Esophagus muscularis mucosa (tissue), 3 donors: ENCODE measurements at regions not wholly inside any gene's neighbourhood (a gene's known extent, or its start where the extent isn't known, plus 50 kb on each side); places are given as distances from the start of the nearest gene placed in this dataset.

Experiments
- CTCF ChIP-seq, 3 experiments: fragments of 200-600 bp in 2 of 3; fragments of 450-650 bp in 1 of 3; sonication (generic) in 2 of 3; IDR thresholded peaks; one replicate each; pipeline ENCODE4 v1.5.1; 2017 to 2019; ENCODE audit warnings: antibody characterized with exemption in 3 of 3, mild to moderate bottlenecking in 2 of 3, moderate library complexity in 1 of 3
- POLR2A ChIP-seq: fragments of 450-650 bp; IDR thresholded peaks from one replicate; pipeline ENCODE4 v1.6.1; 2017; ENCODE audit warnings: antibody characterized with exemption, moderate library complexity, mild to moderate bottlenecking, low read depth
- POLR2AphosphoS5 ChIP-seq, 2 donors: sonication (generic); formaldehyde crosslinking; IDR thresholded peaks; one replicate each; pipeline ENCODE4 v1.6.1; 2017; ENCODE audit warnings: antibody characterized with exemption in 2 of 2

GRCh38 chr22:47647720-47648119 lies 885.3 kb downstream of the TBC1D22A start:
- TF ChIP-seq CTCF (IDR thresholded peaks at IDR 0.05), result no peak
- no peak for TF ChIP-seq POLR2AphosphoS5 (IDR thresholded peaks at IDR 0.05)
- TF ChIP-seq POLR2A, result no peak
